OCI-LY1 (cell line): ENCODE measurements at regions not wholly inside any gene's neighbourhood (a gene's known extent, or its start where the extent isn't known, plus 50 kb on each side); places are given as distances from the start of the nearest gene placed in this dataset.

ENCODE experiments used
- CTCF ChIP-seq: fragments of 200-600 bp; sonication (generic), shearing (Covaris generic); IDR thresholded peaks from 2 replicates; pipeline ENCODE4 v1.5.1; 2017; ENCODE audit warnings: mild to moderate bottlenecking, antibody characterized with exemption, low read length, moderate library complexity, mixed read lengths
- EZH2 ChIP-seq: fragments of 200-600 bp; sonication (generic), shearing (Covaris generic); IDR thresholded peaks from 2 replicates; pipeline ENCODE4 v1.8.0; 2017; ENCODE audit warnings: borderline replicate concordance, mixed run types, mild to moderate bottlenecking, antibody characterized with exemption, low read length, moderate library complexity, mixed read lengths

GRCh38 chr5:125249400-125249799 lies 503.0 kb upstream of the ZNF608 start:
- no peak for TF ChIP-seq CTCF
- no peak for TF ChIP-seq EZH2
